Suppressor macrophage treated with lipopolysaccharide for 4 hours (primary cell): ENCODE measurements at regions not wholly inside any gene's neighbourhood (a gene's known extent, or its start where the extent isn't known, plus 50 kb on each side); places are given as distances from the start of the nearest gene placed in this dataset.

Source experiments
- DNase-seq: peaks from one replicate; pipeline ENCODE4 v3.0.0-alpha.2; 2020

GRCh38 chr12:25757037-25757665, 201.3 kb upstream of the RASSF8 start:
- no peak for DNase-seq

GRCh38 chr12:25759752-25760151, 198.7 kb upstream of the RASSF8 start:
- DNase-seq, result no peak

- DNase-seq, result no peak
These were observed 197.1 kb upstream of the RASSF8 start for GRCh38 chr12:25761356-25761755.

DNA sequence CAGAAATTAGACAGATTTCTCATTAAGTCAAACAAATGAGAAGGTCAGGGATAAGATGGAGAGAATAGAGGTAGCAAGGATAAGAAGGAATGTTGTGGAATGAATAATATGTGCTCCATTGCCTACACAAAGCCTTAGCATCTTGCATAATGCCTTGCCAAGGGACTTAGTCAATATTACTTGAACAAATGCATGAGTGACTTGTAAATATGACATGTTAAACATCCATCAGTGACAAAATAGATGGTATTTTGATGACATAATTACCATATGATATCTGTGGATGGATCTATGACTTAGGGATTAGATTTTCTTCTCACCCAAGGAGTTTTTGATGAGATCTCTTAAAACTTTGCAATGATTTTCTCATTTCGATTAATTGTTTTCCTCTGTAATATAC, 194.1 kb upstream of the RASSF8 start:
- DNase-seq, result no peak

- DNase-seq, result no peak
These were observed 193.6 kb upstream of the RASSF8 start for GRCh38 chr12:25764892-25765291.

DNA sequence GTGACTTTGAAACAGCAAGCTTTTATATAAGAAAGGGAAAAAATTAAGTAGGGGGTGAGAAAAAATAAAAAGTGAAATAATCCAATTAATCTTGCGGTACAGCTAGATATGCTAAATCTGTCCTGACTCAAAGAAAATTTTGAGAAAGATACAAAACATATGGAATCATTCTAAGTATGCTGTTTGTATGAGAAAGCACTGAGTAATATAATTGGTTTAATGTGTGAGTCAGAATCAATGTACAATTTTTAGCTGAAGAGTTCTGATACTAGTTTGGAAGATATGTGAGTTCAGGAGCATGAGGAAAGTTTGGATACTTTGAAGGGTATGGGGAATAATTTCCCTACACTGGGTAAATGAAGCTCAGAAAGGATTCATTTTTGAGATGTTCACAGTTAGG, 190.9 kb upstream of the RASSF8 start:
- no peak for DNase-seq

- DNase-seq, result no peak
These were observed 190.3 kb upstream of the RASSF8 start for GRCh38 chr12:25768151-25768550.

- peak; percentile 43 for DNase-seq
These were observed 189.2 kb upstream of the RASSF8 start for GRCh38 chr12:25769082-25769945.

- peak; percentile 77 for DNase-seq
These were observed 187.4 kb upstream of the RASSF8 start for GRCh38 chr12:25771041-25771440.

GRCh38 chr12:25771476-25771875, 187.0 kb upstream of the RASSF8 start:
- DNase-seq, result peak; percentile 18

- no peak for DNase-seq
These were observed 182.5 kb upstream of the RASSF8 start for GRCh38 chr12:25775968-25776367.

DNA sequence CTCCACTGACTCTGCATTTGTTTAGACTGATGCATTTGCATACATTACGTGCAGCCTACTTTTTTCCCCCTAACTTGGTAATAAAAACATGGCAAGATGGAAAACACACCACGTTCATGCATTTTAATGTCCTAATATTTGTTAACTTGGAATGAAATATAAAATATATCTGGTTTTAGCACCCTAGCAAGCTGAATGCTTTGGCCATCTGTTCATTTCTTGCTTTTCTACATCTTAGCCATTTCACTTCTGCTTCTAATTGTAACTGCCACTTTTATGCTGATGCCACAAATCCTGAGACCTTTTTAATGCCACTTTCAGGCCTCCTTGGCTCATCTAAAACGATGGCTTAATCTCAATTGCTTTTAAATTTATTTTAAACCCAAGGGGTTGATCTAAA, 177.7 kb upstream of the RASSF8 start:
- no peak for DNase-seq

- no peak for DNase-seq
These were observed 177.2 kb upstream of the RASSF8 start for GRCh38 chr12:25781232-25781631.

DNA sequence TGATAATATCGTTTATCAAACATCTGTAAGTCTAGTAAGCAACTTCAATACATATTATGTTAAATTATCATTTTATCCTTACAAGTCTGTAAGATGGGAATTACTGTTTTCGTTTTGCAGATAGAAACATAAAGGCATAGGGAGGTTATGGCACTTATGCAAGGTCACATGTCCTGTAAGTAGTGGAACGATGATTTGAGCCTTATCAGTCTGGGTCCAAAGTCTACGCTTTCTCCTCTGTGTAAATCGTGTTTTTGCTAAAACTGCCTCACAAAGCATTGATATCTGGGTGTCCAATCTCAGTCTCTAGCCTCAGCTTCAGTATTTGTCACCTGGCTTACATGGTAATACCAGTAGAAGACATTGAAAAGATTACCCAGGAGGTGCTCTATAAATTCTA, 174.9 kb upstream of the RASSF8 start:
- no peak for DNase-seq

DNA sequence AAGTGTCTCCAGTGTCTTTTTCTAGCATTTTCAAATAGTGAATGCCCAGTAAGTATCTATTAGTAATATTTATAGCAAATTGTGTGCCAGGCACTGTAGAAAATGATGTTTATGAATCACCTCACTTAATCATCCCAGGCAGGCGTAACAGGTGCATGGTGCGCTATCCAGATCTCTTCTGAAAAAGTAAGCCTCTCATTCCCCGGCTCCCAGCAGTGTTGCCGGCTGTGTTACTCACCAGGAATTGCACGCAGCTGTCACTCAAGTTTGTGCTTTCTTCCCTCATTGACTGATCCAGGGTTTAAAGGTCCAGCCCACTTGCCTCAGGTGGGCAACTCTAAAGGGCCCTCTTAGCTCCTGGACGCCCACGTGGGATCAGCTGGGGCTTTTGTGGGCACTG, 173.8 kb upstream of the RASSF8 start:
- no peak for DNase-seq

- peak; percentile 17 for DNase-seq
These were observed 173.3 kb upstream of the RASSF8 start for GRCh38 chr12:25785134-25785533.

DNA sequence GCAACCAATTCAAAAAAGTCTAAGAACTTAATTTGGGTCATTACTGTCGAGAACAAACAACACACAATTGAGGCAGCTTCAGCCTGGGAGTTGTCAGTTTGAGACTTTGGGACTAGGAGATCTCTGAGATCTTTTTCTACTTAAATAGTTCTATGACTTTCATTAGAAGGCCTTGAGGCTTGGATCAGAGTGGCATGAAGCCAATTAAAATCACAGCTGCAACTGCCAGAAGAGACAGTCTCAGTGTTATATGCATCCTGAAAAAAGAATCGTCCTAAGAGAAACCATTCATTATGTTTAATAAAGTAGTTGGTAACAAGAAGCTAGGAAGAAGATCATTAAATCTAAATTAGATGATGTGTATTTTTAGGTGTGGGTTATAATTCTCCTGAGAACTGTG, 170.8 kb upstream of the RASSF8 start:
- DNase-seq, result no peak

- no peak for DNase-seq
These were observed 169.6 kb upstream of the RASSF8 start for GRCh38 chr12:25788707-25789442.

- no peak for DNase-seq
These were observed 168.9 kb upstream of the RASSF8 start for GRCh38 chr12:25789541-25789944.

DNA sequence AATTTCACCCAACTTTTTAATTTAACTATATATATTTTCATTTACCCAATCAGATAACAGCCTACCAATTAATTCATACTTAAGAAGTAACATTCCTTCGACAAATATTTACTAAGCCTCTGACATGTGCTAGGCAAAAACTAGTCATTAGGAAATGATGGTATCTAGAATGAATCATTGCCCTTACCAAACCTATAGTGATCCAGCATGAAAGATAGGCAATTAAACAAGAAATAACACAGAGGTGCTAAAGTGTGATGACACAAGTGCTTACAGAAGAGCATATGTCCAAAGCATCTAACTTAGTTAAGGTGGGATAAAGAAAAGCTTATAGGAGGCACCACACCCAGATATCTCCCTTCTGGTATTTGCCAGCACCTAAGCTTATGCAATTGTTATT, 166.5 kb upstream of the RASSF8 start:
- no peak for DNase-seq

GRCh38 chr12:25793196-25793595, 165.3 kb upstream of the RASSF8 start:
- DNase-seq, result no peak

DNA sequence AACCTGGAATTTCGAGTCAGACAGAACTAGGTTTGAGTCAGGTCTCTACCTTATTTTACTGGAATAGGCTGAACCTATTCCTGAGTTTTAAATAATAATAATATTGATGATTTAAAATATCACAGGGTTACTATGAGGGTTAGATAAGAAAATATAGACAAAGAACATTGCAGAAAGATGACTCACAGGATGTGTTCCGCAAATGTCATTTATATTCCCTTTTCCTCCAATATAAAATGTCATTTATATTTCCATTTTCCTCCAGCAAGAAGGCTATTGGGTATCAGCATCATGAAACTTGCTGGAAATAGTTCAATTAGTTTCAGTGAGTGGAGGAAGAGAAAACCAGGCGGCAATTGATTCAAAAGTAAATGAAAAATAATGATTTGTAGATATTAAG, 163.9 kb upstream of the RASSF8 start:
- no peak for DNase-seq

DNA sequence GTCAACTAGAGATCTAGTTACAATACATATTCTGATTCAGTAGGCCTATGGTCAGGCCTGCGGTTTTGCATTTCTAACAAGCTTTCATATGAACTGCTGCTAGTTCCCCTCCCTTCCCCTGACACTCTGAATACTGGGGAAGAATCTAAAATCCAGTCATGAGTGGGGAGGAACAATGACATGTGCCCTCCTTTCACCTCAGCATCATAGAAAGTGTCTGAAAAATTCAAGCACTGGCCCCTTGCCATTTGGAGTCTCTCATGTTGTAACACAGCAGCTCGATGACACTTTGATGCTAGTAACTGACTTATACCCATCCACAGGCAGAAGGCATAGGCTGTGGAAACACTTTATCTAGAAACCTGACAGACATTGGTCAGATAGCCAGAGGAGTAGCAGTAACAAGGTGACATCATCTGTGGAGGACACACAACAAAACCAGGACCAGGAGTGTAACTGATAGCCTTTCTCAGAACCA, 161.9 kb upstream of the RASSF8 start:
- no peak for DNase-seq

DNA sequence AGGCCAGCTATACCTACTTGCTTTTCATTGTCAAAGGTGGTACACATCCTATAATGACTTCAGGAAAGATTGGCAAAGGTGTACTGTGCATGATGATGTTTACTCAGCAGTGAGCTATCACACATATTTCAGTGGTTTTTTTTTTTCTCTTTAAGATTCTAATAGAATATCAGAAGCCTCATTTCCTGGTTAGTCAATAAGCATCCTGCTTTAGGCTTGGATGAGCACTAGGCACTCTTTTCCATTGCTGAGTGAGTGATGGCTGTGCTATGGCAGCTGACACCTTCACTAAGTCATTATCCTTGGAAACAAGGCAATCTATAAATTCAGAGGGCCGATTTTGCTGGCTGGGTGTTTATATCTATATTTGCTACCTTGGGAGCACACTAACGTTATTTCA, 161.1 kb upstream of the RASSF8 start:
- DNase-seq, result no peak
